K562 (cell line): ENCODE measurements at regions not wholly inside any gene's neighbourhood (a gene's known extent, or its start where the extent isn't known, plus 50 kb on each side); places are given as distances from the start of the nearest gene placed in this dataset.
A peak's percentile ranks its signal among the peaks of the same experiment; 100 is the strongest.

Experiments used
- ATAC-seq: fragments of 200-7000 bp; cut with Tn5 transposase; 3 replicates; pipeline ENCODE4 v1.9.1; 2020; ENCODE audit warnings: moderate library complexity
- BruUV-seq: library from RNA; stranded (reverse); fragments of 400-500 nt; replicated peaks from 2 replicates; lab custom pipeline; 2021; lab: Mats Ljungman, UMichigan
- CTCF ChIA-PET: fragments of 300-600 bp; formaldehyde crosslinking; extraction: SDS; loops from one replicate; lab custom pipeline; 2021; ENCODE audit warnings: low intra/inter-chr PET ratio; lab: Yijun Ruan, JAX
- POLR2A ChIA-PET: fragments of 300-600, 350-650 bp; sonication (Branson Sonifier 250); formaldehyde crosslinking; extraction: SDS; loops from one replicate; lab custom pipeline; 2021; ENCODE audit warnings: antibody characterized with exemption, inconsistent platforms; lab: Yijun Ruan, JAX
- DNase-seq, 4 experiments: peaks; one replicate each; pipeline versions ENCODE4 v3.0.0 to v3.0.0-alpha.2; 2011 to 2018; ENCODE audit warnings: low spot score in 3 of 4, mixed read lengths in 3 of 4; ENCODE audit errors: extremely low read depth in 1 of 4
- FAIRE-seq: peaks from 2 replicates; lab custom pipeline; 2011; peaks lifted over from hg19 to GRCh38; lab: Jason Lieb, UNC
- H2AFZ ChIP-seq: 2 replicates; pipeline ENCODE4 v1.6.0; 2011; ENCODE audit warnings: low read depth, low read length, control low read depth, inconsistent platforms
- H3K27ac ChIP-seq: fragments of 200-600 bp; 3 replicates; pipeline ENCODE4 v1.8.0; 2011; ENCODE audit warnings: low read depth, mild to moderate bottlenecking, control low read depth, inconsistent platforms, low read length, moderate library complexity, mixed read lengths; ENCODE audit errors: extremely low read depth
- H3K27me3 ChIP-seq, 2 experiments: fragments of 300-600 bp in 1 of 2; 2 replicates in 1 of 2; 3 replicates in 1 of 2; pipeline versions ENCODE4 v1.6.0 to v1.8.0; 2011; ENCODE audit warnings: inconsistent platforms in 2 of 2, low read length in 2 of 2, mild to moderate bottlenecking in 1 of 2, mixed read lengths in 1 of 2, moderate library complexity in 1 of 2; ENCODE audit not compliant: control insufficient read depth in 2 of 2, insufficient read depth in 2 of 2
- H3K36me3 ChIP-seq: fragments of 300-600 bp; 3 replicates; pipeline ENCODE4 v1.8.0; 2011; ENCODE audit warnings: mild to moderate bottlenecking, low read length, inconsistent platforms; ENCODE audit not compliant: control insufficient read depth, insufficient read depth
- H3K4me1 ChIP-seq, 2 experiments: fragments of 200-600 bp in 1 of 2; replicated peaks in 1 of 2; 2 replicates in 1 of 2; 3 replicates in 1 of 2; pipeline versions ENCODE4 v1.5.1 to v1.8.0; 2011; ENCODE audit warnings: inconsistent platforms in 2 of 2, low read length in 2 of 2, mild to moderate bottlenecking in 1 of 2, mixed read lengths in 1 of 2, moderate library complexity in 1 of 2; ENCODE audit not compliant: control insufficient read depth in 2 of 2, insufficient read depth in 2 of 2
- H3K4me2 ChIP-seq: 2 replicates; pipeline ENCODE4 v1.6.1; 2011; ENCODE audit warnings: low read length, control low read depth, inconsistent platforms, mixed read lengths; ENCODE audit not compliant: insufficient read depth
- H3K4me3 ChIP-seq: fragments of 200-600 bp; sonication (generic), shearing (Covaris generic); 2 replicates; pipeline ENCODE4 v1.5.1; 2016; ENCODE audit warnings: control low read depth, inconsistent platforms
- H3K79me2 ChIP-seq: fragments of 200-600 bp; 3 replicates; pipeline ENCODE4 v1.8.0; 2011; ENCODE audit warnings: low read length, inconsistent platforms; ENCODE audit not compliant: control insufficient read depth, insufficient read depth
- H3K9ac ChIP-seq, 2 experiments: 2 replicates each; pipeline versions ENCODE4 v1.6.0 to v1.6.1; 2011; ENCODE audit warnings: low read depth in 2 of 2, low read length in 2 of 2, control low read depth in 1 of 2, inconsistent platforms in 1 of 2, mild to moderate bottlenecking in 1 of 2, mixed read lengths in 1 of 2; ENCODE audit not compliant: insufficient read depth in 1 of 2
- H3K9me1 ChIP-seq: one replicate; pipeline ENCODE4 v1.6.0; 2011; ENCODE audit warnings: inconsistent platforms, mild to moderate bottlenecking, low read length, moderate library complexity; ENCODE audit not compliant: control insufficient read depth, insufficient read depth
- H3K9me3 ChIP-seq: replicated peaks from 2 replicates; pipeline ENCODE4 v1.5.1; 2011; ENCODE audit warnings: low read depth, low read length, inconsistent platforms; ENCODE audit not compliant: control insufficient read depth, insufficient read depth
- H4K20me1 ChIP-seq: replicated peaks from 2 replicates; pipeline ENCODE4 v1.6.1; 2011; ENCODE audit warnings: low read length, inconsistent platforms, mixed read lengths; ENCODE audit not compliant: control insufficient read depth, insufficient read depth
- ARID1B ChIP-seq: fragments of 450-650 bp; IDR thresholded peaks from 2 replicates; pipeline ENCODE4 v1.6.1; 2016; ENCODE audit warnings: antibody characterized with exemption, mild to moderate bottlenecking, inconsistent platforms
- BACH1 ChIP-seq: fragments of 200-800 bp; sonication (Bioruptor generic); IDR thresholded peaks from 2 replicates; pipeline ENCODE4 v1.6.1; 2016; ENCODE audit warnings: missing genetic modification characterization, missing compliant biosample characterization
- BRF2 ChIP-seq: IDR thresholded peaks from 3 replicates; pipeline ENCODE4 v1.6.1; 2011; ENCODE audit warnings: borderline replicate concordance, mild to moderate bottlenecking; ENCODE audit not compliant: insufficient read length, insufficient read depth
- CHCHD3 ChIP-seq: fragments of 250-450 bp; sonication (Bioruptor Pico); IDR thresholded peaks from 2 replicates; pipeline ENCODE4 v2.1.2; 2022; ENCODE audit warnings: mild to moderate bottlenecking
- COPS2 ChIP-seq: fragments of 450-650 bp; conservative IDR thresholded peaks from 2 replicates; pipeline ENCODE4 v1.6.1; 2016; ENCODE audit warnings: mild to moderate bottlenecking, moderate library complexity
- E2F6 ChIP-seq, 2 experiments: IDR thresholded peaks; 2 replicates each; pipeline ENCODE4 v1.6.1; 2011; ENCODE audit warnings: borderline replicate concordance in 1 of 2, control low read depth in 1 of 2, low read depth in 1 of 2, low read length in 1 of 2, mild to moderate bottlenecking in 1 of 2, mixed read lengths in 1 of 2, moderate library complexity in 1 of 2; ENCODE audit not compliant: insufficient read depth in 1 of 2, insufficient read length in 1 of 2, poor library complexity in 1 of 2, severe bottlenecking in 1 of 2; ENCODE audit errors: extremely low read depth in 1 of 2
- GTF2A2 ChIP-seq: IDR thresholded peaks from 2 replicates; pipeline ENCODE4 v1.6.1; 2016; ENCODE audit warnings: mild to moderate bottlenecking, missing genetic modification characterization, missing compliant biosample characterization
- GTF2F1 ChIP-seq: IDR thresholded peaks from 2 replicates; pipeline ENCODE4 v1.6.1; 2011; ENCODE audit warnings: low read depth, low read length, improper control_type of control experiment
- HBP1 ChIP-seq: fragments of 450-650 bp; formaldehyde crosslinking; IDR thresholded peaks from 2 replicates; pipeline ENCODE4 v1.4.0; 2022; ENCODE audit warnings: missing genetic modification characterization
- HDAC6 ChIP-seq: IDR thresholded peaks from 2 replicates; pipeline ENCODE4 v1.6.1; 2012; ENCODE audit warnings: low read depth, mild to moderate bottlenecking, control low read depth, inconsistent platforms, low read length, moderate library complexity
- ILF3 ChIP-seq: fragments of 450-650 bp; IDR thresholded peaks from 2 replicates; pipeline ENCODE4 v1.6.1; 2018; ENCODE audit warnings: antibody characterized with exemption, mild to moderate bottlenecking, moderate library complexity, borderline replicate concordance
- LARP7 ChIP-seq: fragments of 450-650 bp; IDR thresholded peaks from 2 replicates; pipeline ENCODE4 v1.6.1; 2016
- MAFF ChIP-seq: IDR thresholded peaks from 2 replicates; pipeline ENCODE4 v1.6.1; 2012; ENCODE audit warnings: low read length, improper control_type of control experiment
- MAFG ChIP-seq: fragments of 450-650 bp; conservative IDR thresholded peaks from 2 replicates; pipeline ENCODE4 v1.6.1; 2016; ENCODE audit warnings: missing genetic modification characterization, missing compliant biosample characterization
- MCM2 ChIP-seq: fragments of 450-650 bp; IDR thresholded peaks from 2 replicates; pipeline ENCODE4 v1.6.1; 2017; ENCODE audit warnings: low read depth, mild to moderate bottlenecking
- MEF2D ChIP-seq: conservative IDR thresholded peaks from 2 replicates; pipeline ENCODE4 v1.6.1; 2016; ENCODE audit warnings: low read depth, missing genetic modification characterization, missing compliant biosample characterization
- NFIC ChIP-seq: fragments of 450-650 bp; IDR thresholded peaks from 2 replicates; pipeline ENCODE4 v1.6.1; 2017; ENCODE audit warnings: mild to moderate bottlenecking, inconsistent platforms
- POLR2A ChIP-seq: fragments of 450-650 bp; conservative IDR thresholded peaks from 2 replicates; pipeline ENCODE4 v1.6.1; 2016
- POLR2B ChIP-seq: fragments of 450-650 bp; IDR thresholded peaks from 2 replicates; pipeline ENCODE4 v1.6.1; 2018; ENCODE audit warnings: low read depth; ENCODE audit not compliant: partially characterized antibody
- SAFB2 ChIP-seq: fragments of 200-400 bp; formaldehyde crosslinking; IDR thresholded peaks from 2 replicates; pipeline ENCODE4 v1.6.1; 2018; ENCODE audit warnings: borderline replicate concordance, low read length, low read depth, moderate library complexity; ENCODE audit not compliant: severe bottlenecking
- ZNF586 ChIP-seq: fragments of 450-650 bp; formaldehyde crosslinking; conservative IDR thresholded peaks from 2 replicates; pipeline ENCODE4 v1.4.0; 2020; ENCODE audit warnings: mild to moderate bottlenecking, moderate library complexity
- ZNF695 ChIP-seq: fragments of 450-650 bp; formaldehyde crosslinking; IDR thresholded peaks from 2 replicates; pipeline ENCODE4 v1.4.0; 2020; ENCODE audit warnings: mild to moderate bottlenecking, moderate library complexity
- ZNF764 ChIP-seq: fragments of 250-450 bp; sonication (Bioruptor Pico); IDR thresholded peaks from 2 replicates; pipeline ENCODE4 v1.4.0; 2020; ENCODE audit warnings: low read depth, mild to moderate bottlenecking, moderate library complexity
- in situ Hi-C: fragments of 300-500 bp; cut with MboI; formaldehyde crosslinking; loops from 4 replicates; pipeline ENCODE4 v1.15.0; 2018; ENCODE audit warnings: inconsistent platforms, mixed read lengths
- intact Hi-C: fragments of 100-400 bp; cut with micrococcal nuclease; formaldehyde crosslinking; loops from 2 replicates; pipeline ENCODE4 v1.14.2; 2022

GRCh38 chr5:66413931-66414330 is 182.3 kb upstream of the MAST4 start (continued):
- TF ChIP-seq SAFB2 (no peak), POLR2A (no peak), ILF3 (no peak), GTF2A2 (tag) (no peak), ZNF695 (CRISPR knock-in tag) (no peak), ZNF586 (CRISPR knock-in tag) (no peak), CHCHD3 (no peak), MCM2 (no peak), ZNF764 (no peak)
- TF ChIP-seq, all 486 proteins: peak for 0

- H3K79me2 ChIP-seq, result no peaks in the 10 kb centered on the region
- BruUV-seq, result no TSS peak
- H3K27ac ChIP-seq, result no peak overlapping the region
- no peaks in the 10 kb centered on the region for H3K36me3 ChIP-seq
- DNase-seq, result no peak
- no peak overlapping the region for H2AFZ ChIP-seq
- intact Hi-C loops (loop anchor here (10.0 kb wide), 1 partner anchor 110 kb away; no protein-coding TSS in a partner anchor), in situ Hi-C loops (no loop called here)
- no peaks in the 10 kb centered on the region for H4K20me1 ChIP-seq
- CTCF ChIA-PET, result no interaction called here
- no peak for FAIRE-seq
- no peaks in the 10 kb centered on the region for H3K9me3 ChIP-seq
- H3K9ac ChIP-seq, result no peak overlapping the region
- no peaks in the 10 kb centered on the region for H3K4me1 ChIP-seq
- H3K4me3 ChIP-seq, result no peak overlapping the region
- POLR2A ChIA-PET, result no interaction called here
- no peak overlapping the region for H3K4me2 ChIP-seq
- H3K27me3 ChIP-seq, result no peaks in the 10 kb centered on the region
- ATAC-seq, result no peak
- no peaks in the 10 kb centered on the region for H3K9me1 ChIP-seq
- no peak for TF ChIP-seq ARID1B
- TF ChIP-seq NFIC, result no peak
- no peak for TF ChIP-seq POLR2B
- TF ChIP-seq GTF2F1, result no peak
- TF ChIP-seq MAFF, result peak; percentile 62
- TF ChIP-seq HBP1 (CRISPR knock-in tag), result no peak
- no peak for TF ChIP-seq MEF2D (tag)
- TF ChIP-seq BRF2, result no peak
- TF ChIP-seq E2F6 (IDR thresholded peaks at IDR 0.05; ENCODE audit: borderline replicate concordance in 1 of 2, extremely low read depth in 1 of 2, insufficient read depth in 1 of 2, insufficient read length in 1 of 2, low read depth in 1 of 2, low read length in 1 of 2, poor library complexity in 1 of 2, severe bottlenecking in 1 of 2), result no peak
- no peak for TF ChIP-seq BACH1
- TF ChIP-seq HDAC6, result no peak
- TF ChIP-seq LARP7, result no peak
- TF ChIP-seq MAFG, result peak; percentile 83
- TF ChIP-seq COPS2, result no peak
Measured at GRCh38 chr5:66415208-66415607, 181.0 kb upstream of the MAST4 start.
